ENCODE measurements at regions not wholly inside any gene's neighbourhood (a gene's known extent, or its start where the extent isn't known, plus 50 kb on each side); places are given as distances from the start of the nearest gene placed in this dataset.

- H3K27ac ChIP-seq: no peak overlapping the region
Observed at GRCh38 chr12:39102474-39103209, 197.3 kb upstream of the CPNE8 start.

GRCh38 chr12:39095636-39096330, 190.4 kb upstream of the CPNE8 start:
- H3K27ac ChIP-seq: no peak overlapping the region
- TF ChIP-seq CTCF (conservative IDR thresholded peaks at IDR 0.05): no peak

More at GRCh38 chr12:39102474-39103209, 197.3 kb upstream of the CPNE8 start:
- TF ChIP-seq CTCF (conservative IDR thresholded peaks at IDR 0.05): no peak

GRCh38 chr12:39081910-39082309, 176.5 kb upstream of the CPNE8 start:
- H3K27ac ChIP-seq: peak overlapping the region; percentile 31
- TF ChIP-seq CTCF (conservative IDR thresholded peaks at IDR 0.05): no peak

- no peak for TF ChIP-seq CTCF (conservative IDR thresholded peaks at IDR 0.05)
Observed at GRCh38 chr12:39077226-39077625, 171.8 kb upstream of the CPNE8 start.

GRCh38 chr12:39074063-39074462, 168.7 kb upstream of the CPNE8 start:
- no peak for TF ChIP-seq CTCF (conservative IDR thresholded peaks at IDR 0.05)
- H3K27ac ChIP-seq: no peak overlapping the region

More at GRCh38 chr12:39077226-39077625, 171.8 kb upstream of the CPNE8 start:
- H3K27ac ChIP-seq: no peak overlapping the region

- no peak for TF ChIP-seq CTCF (conservative IDR thresholded peaks at IDR 0.05)
- H3K27ac ChIP-seq: no peak overlapping the region
Observed at GRCh38 chr12:39072658-39073057, 167.3 kb upstream of the CPNE8 start.

GRCh38 chr12:39071611-39072010, 166.2 kb upstream of the CPNE8 start:
- no peak for TF ChIP-seq CTCF (conservative IDR thresholded peaks at IDR 0.05)

More at GRCh38 chr12:39071611-39072010, 166.2 kb upstream of the CPNE8 start:
- H3K27ac ChIP-seq: no peak overlapping the region
